A549 (cell line): ENCODE measurements at regions not wholly inside any gene's neighbourhood (a gene's known extent, or its start where the extent isn't known, plus 50 kb on each side); places are given as distances from the start of the nearest gene placed in this dataset.

Experiments used
- ATAC-seq, 2 experiments: fragments of 200-7000 bp in 1 of 2; fragments of >200 bp in 1 of 2; cut with Nextera tagmentation in 1 of 2; cut with Tn5 transposase in 1 of 2; 3 replicates each; pipeline versions ENCODE4 v1.8.0 to v1.9.1; 2018 to 2020; ENCODE audit warnings: mild to moderate bottlenecking in 1 of 2, moderate library complexity in 1 of 2
- CTCF ChIA-PET: fragments of 300-600 bp; sonication (Branson Sonifier 250); formaldehyde crosslinking; extraction: SDS; loops from one replicate; lab custom pipeline; 2021; ENCODE audit warnings: antibody characterized with exemption, inconsistent platforms; lab: Yijun Ruan, JAX
- POLR2A ChIA-PET: fragments of 350-600 bp; formaldehyde crosslinking; extraction: SDS; loops from one replicate; lab custom pipeline; 2021; ENCODE audit warnings: antibody characterized with exemption, inconsistent platforms; lab: Yijun Ruan, JAX
- DNase-seq, 2 experiments: peaks; one replicate each; pipeline versions ENCODE4 v3.0.0 to v3.0.0-alpha.2; 2011 to 2016; ENCODE audit warnings: low read depth in 1 of 2, low spot score in 1 of 2
- FAIRE-seq: peaks from 2 replicates; lab custom pipeline; 2011; peaks lifted over from hg19 to GRCh38; lab: Jason Lieb, UNC
- H3K27ac ChIP-seq, 2 experiments: fragments of >200 bp; sonication (Bioruptor Twin); formaldehyde crosslinking; 3 replicates each; pipeline ENCODE4 v1.5.1; 2016 to 2017
- H3K4me1 ChIP-seq: fragments of >200 bp; sonication (Bioruptor Twin); formaldehyde crosslinking; 3 replicates; pipeline ENCODE4 v1.6.1; 2016
- H3K4me2 ChIP-seq: fragments of >200 bp; sonication (Bioruptor Twin); formaldehyde crosslinking; 3 replicates; pipeline ENCODE4 v1.6.1; 2016
- H3K4me3 ChIP-seq: fragments of >200 bp; sonication (Bioruptor Twin); formaldehyde crosslinking; 3 replicates; pipeline ENCODE4 v1.5.1; 2016
- H3K9me3 ChIP-seq: fragments of >200 bp; sonication (Bioruptor Twin); formaldehyde crosslinking; 3 replicates; pipeline ENCODE4 v1.6.1; 2016
- CBX2 ChIP-seq: fragments of 200-600 bp; sonication (generic); IDR thresholded peaks from 2 replicates; pipeline ENCODE4 v1.6.1; 2016; ENCODE audit warnings: low read depth, mild to moderate bottlenecking, borderline replicate concordance
- CHD4 ChIP-seq: fragments of 200-600 bp; sonication (generic); IDR thresholded peaks from 2 replicates; pipeline ENCODE4 v1.6.1; 2016; ENCODE audit warnings: antibody characterized with exemption, mild to moderate bottlenecking, borderline replicate concordance
- EHF ChIP-seq: fragments of 250-450 bp; sonication (Bioruptor Pico); IDR thresholded peaks from 2 replicates; pipeline ENCODE4 v1.5.0; 2020; ENCODE audit warnings: mild to moderate bottlenecking
- EHMT2 ChIP-seq: fragments of 200-600 bp; sonication (generic); IDR thresholded peaks from 2 replicates; pipeline ENCODE4 v1.6.1; 2016; ENCODE audit warnings: antibody characterized with exemption, low read depth, mild to moderate bottlenecking, moderate library complexity
- ESRRA ChIP-seq: fragments of 150-350 bp; IDR thresholded peaks from 2 replicates; pipeline ENCODE4 v1.6.1; 2014; ENCODE audit warnings: mild to moderate bottlenecking, low read length, borderline replicate concordance
- FOSB ChIP-seq: fragments of 250-450 bp; sonication (Bioruptor Pico); IDR thresholded peaks from 2 replicates; pipeline ENCODE4 v1.5.0; 2020; ENCODE audit warnings: mild to moderate bottlenecking, moderate library complexity
- GATA3 ChIP-seq: IDR thresholded peaks from 2 replicates; pipeline ENCODE4 v1.6.1; 2012; ENCODE audit warnings: borderline replicate concordance
- HDAC2 ChIP-seq: fragments of 200-600 bp; sonication (generic); IDR thresholded peaks from 2 replicates; pipeline ENCODE4 v1.6.1; 2016
- HOXB5 ChIP-seq: fragments of 250-450 bp; sonication (Bioruptor Pico); IDR thresholded peaks from 2 replicates; pipeline ENCODE4 v1.5.0; 2020; ENCODE audit warnings: mild to moderate bottlenecking, moderate library complexity
- JUN ChIP-seq, 2 experiments: fragments of >200 bp; sonication (Bioruptor Twin); formaldehyde crosslinking; IDR thresholded peaks; 2 replicates in 1 of 2; 3 replicates in 1 of 2; pipeline ENCODE4 v1.6.1; 2016 to 2017
- MAZ ChIP-seq: fragments of 150-350 bp; IDR thresholded peaks from 2 replicates; pipeline ENCODE4 v1.6.1; 2014; ENCODE audit warnings: antibody characterized with exemption, low read depth, low read length, borderline replicate concordance
- MYC ChIP-seq: IDR thresholded peaks from 2 replicates; pipeline ENCODE4 v1.6.1; 2012; ENCODE audit warnings: mild to moderate bottlenecking, inconsistent platforms, low read length, improper control_type of control experiment, borderline replicate concordance
- NFE2L2 ChIP-seq: fragments of 150-350 bp; conservative IDR thresholded peaks from 2 replicates; pipeline ENCODE4 v1.6.1; 2014; ENCODE audit warnings: low read length
- NPAS2 ChIP-seq: fragments of 250-450 bp; sonication (Bioruptor Pico); IDR thresholded peaks from 2 replicates; pipeline ENCODE4 v1.8.0; 2022; ENCODE audit warnings: mild to moderate bottlenecking, moderate library complexity, borderline replicate concordance
- NR3C1 ChIP-seq: fragments of >200 bp; sonication (Bioruptor Twin); formaldehyde crosslinking; IDR thresholded peaks from 3 replicates; pipeline ENCODE4 v1.6.1; 2017
- RAD21 ChIP-seq, 2 experiments: fragments of >200 bp in 1 of 2; sonication (Bioruptor Twin) in 1 of 2; formaldehyde crosslinking in 1 of 2; IDR thresholded peaks in 1 of 2; conservative IDR thresholded peaks in 1 of 2; 2 replicates in 1 of 2; 3 replicates in 1 of 2; pipeline ENCODE4 v1.6.1; 2012 to 2018; ENCODE audit warnings: inconsistent platforms in 1 of 2
- RARB ChIP-seq: fragments of 250-450 bp; sonication (Bioruptor Pico); IDR thresholded peaks from 2 replicates; pipeline ENCODE4 v1.8.0; 2021; ENCODE audit warnings: mild to moderate bottlenecking, moderate library complexity
- RFX5 ChIP-seq: fragments of 450-650 bp; IDR thresholded peaks from 2 replicates; pipeline ENCODE4 v1.7.1; 2014; ENCODE audit warnings: antibody characterized with exemption, mild to moderate bottlenecking, moderate library complexity
- USF2 ChIP-seq: fragments of 450-650 bp; IDR thresholded peaks from 2 replicates; pipeline ENCODE4 v1.6.1; 2014; ENCODE audit warnings: antibody characterized with exemption
- ZNF302 ChIP-seq: fragments of 250-450 bp; sonication (Bioruptor Pico); IDR thresholded peaks from 2 replicates; pipeline ENCODE4 v1.9.0; 2021; ENCODE audit warnings: inconsistent platforms, mild to moderate bottlenecking, moderate library complexity
- WGBS: methylation state at CpG from one replicate; pipeline ENCODE4 v1.1.6; 2017; ENCODE audit errors: missing lambda C conversion rate; 5-methylcytosine and 5-hydroxymethylcytosine counted together
- TF ChIP-seq, protein P1 (sequence below): fragments of 250-450 bp; sonication (Bioruptor Pico); IDR thresholded peaks from 2 replicates; pipeline ENCODE4 v1.5.0; 2021; ENCODE audit warnings: mild to moderate bottlenecking, moderate library complexity, borderline replicate concordance
- TF ChIP-seq, protein P2 (sequence below): IDR thresholded peaks from 2 replicates; pipeline ENCODE4 v1.6.1; 2012
- TF ChIP-seq, protein P3 (sequence below): fragments of 250-450 bp; sonication (Bioruptor Pico); IDR thresholded peaks from 2 replicates; pipeline ENCODE4 v1.5.0; 2020; ENCODE audit warnings: low read depth, mild to moderate bottlenecking, moderate library complexity

GRCh38 chr16:64738321-64738960 is 383.4 kb downstream of the CDH11 start:
- TF ChIP-seq, protein P1, sequence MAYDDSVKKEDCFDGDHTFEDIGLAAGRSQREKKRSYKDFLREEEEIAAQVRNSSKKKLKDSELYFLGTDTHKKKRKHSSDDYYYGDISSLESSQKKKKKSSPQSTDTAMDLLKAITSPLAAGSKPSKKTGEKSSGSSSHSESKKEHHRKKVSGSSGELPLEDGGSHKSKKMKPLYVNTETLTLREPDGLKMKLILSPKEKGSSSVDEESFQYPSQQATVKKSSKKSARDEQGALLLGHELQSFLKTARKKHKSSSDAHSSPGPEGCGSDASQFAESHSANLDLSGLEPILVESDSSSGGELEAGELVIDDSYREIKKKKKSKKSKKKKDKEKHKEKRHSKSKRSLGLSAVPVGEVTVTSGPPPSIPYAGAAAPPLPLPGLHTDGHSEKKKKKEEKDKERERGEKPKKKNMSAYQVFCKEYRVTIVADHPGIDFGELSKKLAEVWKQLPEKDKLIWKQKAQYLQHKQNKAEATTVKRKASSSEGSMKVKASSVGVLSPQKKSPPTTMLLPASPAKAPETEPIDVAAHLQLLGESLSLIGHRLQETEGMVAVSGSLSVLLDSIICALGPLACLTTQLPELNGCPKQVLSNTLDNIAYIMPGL (CRISPR knock-in tag), result no peak
- no peak for TF ChIP-seq FOSB (CRISPR knock-in tag)
- TF ChIP-seq RARB (CRISPR knock-in tag), result no peak
- no peak for TF ChIP-seq EHMT2
- no peak for TF ChIP-seq RAD21 (conservative IDR thresholded peaks at IDR 0.05 in 1 of 2, IDR thresholded peaks at IDR 0.05 in 1 of 2)
- TF ChIP-seq HDAC2, result no peak
- no peak for TF ChIP-seq CBX2
- TF ChIP-seq, protein P2, sequence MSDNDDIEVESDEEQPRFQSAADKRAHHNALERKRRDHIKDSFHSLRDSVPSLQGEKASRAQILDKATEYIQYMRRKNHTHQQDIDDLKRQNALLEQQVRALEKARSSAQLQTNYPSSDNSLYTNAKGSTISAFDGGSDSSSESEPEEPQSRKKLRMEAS, result no peak
- TF ChIP-seq CHD4, result no peak
- no peak for TF ChIP-seq MYC
- no peak for TF ChIP-seq ZNF302 (CRISPR knock-in tag)
- TF ChIP-seq USF2, result no peak
- no peak overlapping the region for H3K4me2 ChIP-seq
- POLR2A ChIA-PET, result no interaction called here
- WGBS, result 6% methylated on average over 1 of the region's 1 CpG
- ATAC-seq (no peak), FAIRE-seq (no peak), DNase-seq (no peak)
- no peaks in the 10 kb centered on the region for H3K9me3 ChIP-seq
- CTCF ChIA-PET, result no interaction called here
- no peak overlapping the region for H3K27ac ChIP-seq
- no peaks in the 10 kb centered on the region for H3K4me1 ChIP-seq
- H3K4me3 ChIP-seq, result no peak overlapping the region

GRCh38 chr16:64736857-64737256 is 385.0 kb downstream of the CDH11 start:
- 44% methylated on average over 2 of the region's 2 CpGs for WGBS

GRCh38 chr16:64731891-64732290 is 390.0 kb downstream of the CDH11 start:
- H3K4me1 ChIP-seq, result no peaks in the 10 kb centered on the region
- H3K27ac ChIP-seq, result no peak overlapping the region
- no peak overlapping the region for H3K4me2 ChIP-seq
- H3K9me3 ChIP-seq, result no peaks in the 10 kb centered on the region
- no peak for TF ChIP-seq CHD4
- TF ChIP-seq FOSB (CRISPR knock-in tag), result no peak
- no peak for TF ChIP-seq ZNF302 (CRISPR knock-in tag)
- no peak for TF ChIP-seq HOXB5 (CRISPR knock-in tag)
- no peak for TF ChIP-seq ESRRA
- no peak for TF ChIP-seq NPAS2
- TF ChIP-seq NR3C1, result no peak
- no peak for TF ChIP-seq EHF (CRISPR knock-in tag)
- no peak for TF ChIP-seq MAZ
- TF ChIP-seq, protein P3, sequence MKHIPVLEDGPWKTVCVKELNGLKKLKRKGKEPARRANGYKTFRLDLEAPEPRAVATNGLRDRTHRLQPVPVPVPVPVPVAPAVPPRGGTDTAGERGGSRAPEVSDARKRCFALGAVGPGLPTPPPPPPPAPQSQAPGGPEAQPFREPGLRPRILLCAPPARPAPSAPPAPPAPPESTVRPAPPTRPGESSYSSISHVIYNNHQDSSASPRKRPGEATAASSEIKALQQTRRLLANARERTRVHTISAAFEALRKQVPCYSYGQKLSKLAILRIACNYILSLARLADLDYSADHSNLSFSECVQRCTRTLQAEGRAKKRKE (CRISPR knock-in tag), result no peak
- TF ChIP-seq JUN (IDR thresholded peaks at IDR 0.05), result no peak
- no peak overlapping the region for H3K4me3 ChIP-seq
- WGBS, result 15% methylated on average over 1 of the region's 1 CpG
- ATAC-seq (no peak), DNase-seq (no peak), FAIRE-seq (no peak)
- CTCF ChIA-PET, result no interaction called here
- POLR2A ChIA-PET, result no interaction called here

More at GRCh38 chr16:64736857-64737256, 385.0 kb downstream of the CDH11 start:
- Histone ChIP-seq H3K4me2 (no peak overlapping the region), H3K4me3 (no peak overlapping the region), H3K9me3 (no peaks in the 10 kb centered on the region), H3K4me1 (no peaks in the 10 kb centered on the region), H3K27ac (no peak overlapping the region)
- FAIRE-seq (no peak), ATAC-seq (no peak), DNase-seq (no peak)
- POLR2A ChIA-PET, result no interaction called here
- no peak for TF ChIP-seq NFE2L2
- no peak for TF ChIP-seq GATA3
- no peak for TF ChIP-seq RFX5
- CTCF ChIA-PET, result no interaction called here
